HG03159 (cell line): ENCODE measurements at regions not wholly inside any gene's neighbourhood (a gene's known extent, or its start where the extent isn't known, plus 50 kb on each side); places are given as distances from the start of the nearest gene placed in this dataset.
"Not testable (repeated sequence)": the region's sequence is repeated elsewhere in the genome, so short reads cannot be mapped to it uniquely, and the experiment has no call there.

Experiments
- ATAC-seq: cut with Tn5 transposase; IDR thresholded peaks from one replicate; pipeline ENCODE4 v1.9.1; 2021; ENCODE audit warnings: mild to moderate bottlenecking, moderate library complexity; ENCODE audit not compliant: unreplicated experiment

DNA sequence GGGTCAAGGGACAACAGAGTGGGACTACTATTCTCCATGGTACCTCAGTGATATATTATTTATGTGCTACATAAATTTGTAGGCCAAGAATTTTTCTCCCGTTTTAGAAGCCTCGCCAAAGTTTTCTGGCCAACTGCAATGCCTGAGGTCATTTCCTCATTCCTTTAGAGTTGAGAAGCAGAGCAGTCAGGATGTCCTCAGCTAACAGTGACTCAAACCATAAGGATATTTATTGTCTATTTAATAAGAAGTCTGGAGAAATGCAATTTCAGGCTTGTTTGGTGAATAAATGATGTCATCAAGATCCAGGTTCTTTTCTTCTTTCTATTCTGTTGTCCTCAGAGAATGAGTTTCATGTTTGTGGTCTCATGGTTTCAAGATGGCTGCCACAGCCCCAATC is 91.0 kb downstream of the ADCYAP1 start:
- no peak for ATAC-seq

- ATAC-seq, result no peak
These were observed 92.8 kb downstream of the ADCYAP1 start for GRCh38 chr18:997499-997898.

DNA sequence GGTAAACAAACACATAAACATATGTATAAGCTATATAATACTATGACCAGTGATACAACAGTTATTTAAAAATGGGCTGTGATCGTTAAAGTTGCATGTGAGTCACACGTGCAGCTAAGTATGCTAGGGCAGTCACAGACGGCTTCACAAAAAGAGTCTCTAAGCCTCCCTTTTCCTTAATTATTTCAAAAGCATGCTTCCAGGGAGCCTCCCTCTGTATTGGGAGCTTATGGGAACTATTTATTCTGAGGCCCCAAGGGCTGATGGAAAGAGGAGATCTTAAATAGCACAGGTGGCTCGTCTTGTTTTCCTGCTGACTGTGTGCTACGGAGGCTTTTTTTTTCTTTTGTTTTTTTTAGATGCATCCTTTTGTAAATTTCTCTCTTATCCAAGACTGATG is 94.3 kb downstream of the ADCYAP1 start:
- no peak for ATAC-seq

- ATAC-seq, result no peak
These were observed 98.0 kb downstream of the ADCYAP1 start for GRCh38 chr18:1002653-1003178.

- ATAC-seq, result no peak
These were observed 98.8 kb downstream of the ADCYAP1 start for GRCh38 chr18:1003499-1003898.

DNA sequence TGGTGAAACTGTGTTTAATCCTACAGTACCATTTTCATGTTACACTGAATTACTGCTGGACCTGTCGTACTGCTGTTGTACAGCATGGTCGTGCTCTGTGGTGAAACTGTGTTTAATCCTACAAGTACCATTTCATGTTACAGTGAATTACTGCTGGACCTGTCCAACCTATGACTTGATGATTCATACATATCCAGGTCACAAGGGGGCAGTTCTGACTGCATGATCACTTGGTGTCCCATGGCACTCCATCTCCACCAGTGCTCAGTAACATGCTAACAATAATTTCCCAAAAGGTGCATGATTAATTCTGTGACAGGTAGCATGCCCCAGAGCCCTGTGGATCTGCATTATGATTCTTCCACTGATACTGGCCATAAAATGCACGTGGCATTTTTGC is 101.6 kb downstream of the ADCYAP1 start:
- ATAC-seq, result no peak

DNA sequence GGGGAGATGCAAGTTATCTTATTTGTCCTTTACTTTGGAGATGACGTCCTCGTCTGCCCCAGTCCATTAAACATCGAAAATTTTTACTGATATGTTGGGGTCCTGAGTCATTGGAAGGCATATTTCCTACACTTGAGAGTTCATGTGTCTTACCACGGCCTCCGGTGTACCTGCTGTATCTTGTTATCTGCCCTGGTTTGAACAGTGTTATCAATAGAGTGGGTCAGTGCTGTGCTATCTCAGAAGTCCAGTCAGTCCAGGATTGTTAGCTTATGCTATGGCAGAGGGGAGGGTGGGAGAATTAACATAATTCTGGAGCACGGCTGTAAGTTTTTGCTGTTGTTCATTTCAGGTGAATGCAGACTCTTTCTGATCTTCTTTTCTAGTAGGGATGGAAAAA is 102.3 kb downstream of the ADCYAP1 start:
- ATAC-seq, result no peak

- ATAC-seq, result no peak
These were observed 106.7 kb downstream of the ADCYAP1 start for GRCh38 chr18:1011349-1011748.

GRCh38 chr18:1012775-1013174 is 108.1 kb downstream of the ADCYAP1 start:
- no peak for ATAC-seq

- ATAC-seq, result no peak
These were observed 109.3 kb downstream of the ADCYAP1 start for GRCh38 chr18:1013951-1014350.

- no peak for ATAC-seq
These were observed 109.8 kb downstream of the ADCYAP1 start for GRCh38 chr18:1014509-1014908.

DNA sequence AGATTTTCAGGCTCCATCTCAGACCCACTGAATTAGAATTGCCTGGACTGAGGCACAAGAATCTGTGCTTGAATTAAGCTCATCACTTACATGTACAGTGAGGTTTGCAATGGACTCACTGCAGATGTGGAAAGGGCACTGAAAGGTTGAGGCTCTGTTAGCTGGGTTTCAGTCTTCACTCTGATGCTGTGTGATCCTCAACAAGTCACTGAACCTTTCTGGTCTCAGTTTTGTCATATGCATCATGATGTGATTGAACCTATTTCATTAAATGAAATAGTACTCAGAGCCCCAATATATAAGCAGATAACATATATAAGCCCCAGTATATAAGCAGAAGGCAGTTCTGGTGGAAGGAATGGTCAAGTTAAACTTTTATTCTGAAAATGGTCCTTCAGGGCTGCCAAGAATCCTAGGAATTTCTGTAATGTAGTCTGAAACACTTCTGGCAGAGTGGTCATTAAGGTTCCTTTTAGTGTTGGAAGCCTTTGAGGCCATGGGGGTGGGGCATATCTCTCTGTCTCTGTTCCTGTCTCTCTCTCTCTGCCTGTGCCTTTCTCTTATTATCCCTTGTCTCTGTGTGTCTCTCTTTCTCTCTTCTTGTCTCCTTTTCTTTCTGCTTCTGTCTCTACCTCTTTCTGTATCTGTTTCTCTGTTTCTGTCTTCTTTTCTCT is 110.4 kb downstream of the ADCYAP1 start:
- no peak for ATAC-seq

- ATAC-seq, result no peak
These were observed 111.1 kb downstream of the ADCYAP1 start for GRCh38 chr18:1015777-1016176.

DNA sequence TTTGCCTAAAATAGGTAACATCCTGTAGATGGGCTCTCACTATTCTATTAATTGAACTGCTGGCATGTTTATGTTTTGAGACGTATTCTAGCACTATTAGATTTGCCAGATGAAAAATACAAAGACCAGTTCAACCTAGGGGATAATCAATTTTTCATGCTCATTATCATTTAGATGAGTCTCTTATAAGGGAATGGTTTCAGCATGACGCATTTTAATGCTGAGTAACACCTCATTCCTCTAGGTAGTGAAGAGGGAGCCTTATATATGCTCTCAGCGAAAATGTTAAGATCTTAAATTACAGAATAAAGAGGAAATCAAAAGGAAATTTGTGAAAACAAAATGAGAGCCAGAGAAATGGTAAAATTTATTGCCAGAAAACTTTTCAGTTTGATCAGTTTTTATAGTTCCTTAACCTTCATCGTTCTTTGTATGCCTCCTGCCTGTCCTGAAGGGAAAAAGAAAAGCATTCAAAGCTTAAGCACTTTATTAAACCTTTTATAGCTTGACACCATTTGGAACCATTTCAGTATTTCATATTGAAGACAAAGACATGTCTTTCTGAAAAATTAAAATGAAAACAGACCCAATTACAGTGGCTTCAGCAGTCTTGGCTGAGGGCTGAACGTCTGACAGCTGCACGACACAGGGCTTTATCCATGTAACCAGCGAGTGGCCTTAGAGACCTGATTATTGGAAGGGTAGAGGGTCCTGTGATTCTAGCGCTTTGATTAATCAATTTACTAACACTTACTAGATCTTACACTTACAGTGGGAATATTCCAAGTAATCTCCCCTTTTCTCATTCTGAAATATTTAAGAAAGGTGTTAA is 112.8 kb downstream of the ADCYAP1 start:
- no peak for ATAC-seq

- no peak for ATAC-seq
These were observed 113.6 kb downstream of the ADCYAP1 start for GRCh38 chr18:1018181-1018681.

DNA sequence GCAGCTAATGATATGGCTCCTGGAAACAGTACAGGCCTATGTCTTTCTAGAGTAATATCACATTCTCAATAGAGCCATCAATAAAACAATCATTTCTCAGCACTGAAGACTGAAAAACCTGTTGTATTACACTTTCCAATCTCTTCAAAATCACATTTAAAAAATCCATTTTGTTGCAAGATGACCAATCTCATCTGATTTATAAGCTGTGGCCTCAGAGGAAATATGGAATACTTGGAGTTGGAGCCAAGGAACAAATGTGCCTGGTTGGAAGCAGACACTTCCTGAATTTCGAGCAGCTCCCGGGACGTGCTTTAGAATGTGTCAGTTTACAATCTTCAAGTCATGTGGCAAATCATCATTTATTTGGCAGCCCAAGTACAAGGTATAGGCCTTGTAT is 114.5 kb downstream of the ADCYAP1 start:
- no peak for ATAC-seq

DNA sequence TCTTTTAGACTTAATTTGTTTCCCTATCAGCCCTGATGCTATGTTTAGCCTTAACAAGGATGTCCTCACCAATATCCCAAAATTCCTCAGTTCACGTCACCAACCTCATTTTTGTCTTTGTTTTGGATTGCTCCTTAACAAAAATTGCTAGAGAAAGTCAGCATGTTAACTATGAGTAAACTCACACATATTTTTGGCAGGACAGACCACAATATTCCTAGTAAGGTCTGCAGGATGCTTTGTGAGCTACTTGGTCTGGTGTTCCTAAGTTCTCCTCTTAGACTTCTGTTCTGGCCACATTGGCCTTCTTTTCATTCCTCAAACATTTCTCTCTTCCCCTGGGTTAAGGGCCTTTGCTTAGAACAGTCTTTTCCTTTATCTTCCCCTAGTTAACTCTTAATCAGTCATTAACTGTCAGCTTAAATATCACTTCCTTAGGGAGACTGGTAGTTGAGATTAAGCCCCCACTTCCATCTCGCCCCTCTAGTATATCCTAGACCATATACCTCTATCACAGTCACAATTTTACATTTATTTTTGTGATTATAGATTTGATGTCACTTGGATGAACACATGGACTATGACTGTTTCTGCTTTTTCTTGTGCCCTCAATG is 116.2 kb downstream of the ADCYAP1 start:
- no peak for ATAC-seq

DNA sequence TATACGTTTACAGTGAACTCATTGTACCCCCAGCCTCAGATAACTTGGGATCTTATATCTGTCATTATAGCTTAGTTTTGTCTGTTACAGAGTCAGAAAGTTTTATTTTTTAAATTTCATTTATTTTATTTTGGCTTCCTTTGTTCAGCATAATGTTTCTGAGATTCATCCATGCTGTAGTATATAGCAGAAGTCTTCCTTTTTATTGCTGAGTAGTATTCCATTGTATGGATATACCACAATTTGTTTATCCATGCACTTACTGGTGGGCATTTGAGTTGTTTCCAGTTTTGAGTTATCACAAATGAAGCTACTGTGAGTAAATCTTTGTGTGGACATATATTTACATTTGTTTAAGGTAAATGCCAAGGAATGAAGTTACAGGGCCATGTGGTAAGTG is 122.3 kb downstream of the ADCYAP1 start:
- no peak for ATAC-seq

DNA sequence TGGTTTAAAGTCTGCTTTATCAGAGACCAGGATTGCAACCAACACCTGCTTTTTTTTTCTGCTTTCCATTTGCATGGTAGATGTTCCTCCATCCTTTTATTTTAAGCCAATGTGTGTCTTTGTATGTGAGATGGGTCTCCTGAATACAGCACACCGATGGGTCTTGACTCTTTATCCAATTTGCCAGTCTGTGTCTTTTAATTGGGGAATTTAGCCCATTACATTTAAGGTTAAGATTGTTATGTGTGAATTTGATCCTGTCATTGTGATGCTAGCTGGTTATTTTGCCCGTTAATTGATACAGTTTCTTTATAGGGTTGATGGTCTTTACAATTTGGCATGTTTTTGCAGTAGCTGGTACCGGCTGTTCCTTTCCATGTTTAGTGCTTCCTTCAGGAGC is 128.4 kb downstream of the ADCYAP1 start:
- not testable (repeated sequence) for ATAC-seq

DNA sequence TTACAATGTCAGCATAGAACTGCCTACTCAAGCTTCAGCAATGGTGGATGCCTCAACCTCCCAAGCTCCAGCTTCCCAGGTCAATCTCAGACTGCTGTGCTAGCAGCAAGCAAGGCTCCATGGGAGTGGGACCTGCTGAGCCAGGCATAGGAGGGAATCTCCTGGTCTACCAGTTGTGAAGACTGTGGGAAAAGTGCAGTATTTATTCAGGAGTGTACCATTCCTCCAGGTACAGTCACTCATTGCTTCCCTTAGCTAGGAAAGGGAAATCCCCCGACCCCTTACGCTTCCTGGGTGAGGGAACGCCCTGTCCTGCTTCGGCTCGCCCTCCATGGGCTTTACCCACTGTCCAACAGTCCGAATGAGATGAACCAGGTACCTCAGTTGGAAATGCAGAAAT is 130.3 kb downstream of the ADCYAP1 start:
- no peak for ATAC-seq

- ATAC-seq, result no peak
These were observed 132.3 kb downstream of the ADCYAP1 start for GRCh38 chr18:1036926-1037325.

DNA sequence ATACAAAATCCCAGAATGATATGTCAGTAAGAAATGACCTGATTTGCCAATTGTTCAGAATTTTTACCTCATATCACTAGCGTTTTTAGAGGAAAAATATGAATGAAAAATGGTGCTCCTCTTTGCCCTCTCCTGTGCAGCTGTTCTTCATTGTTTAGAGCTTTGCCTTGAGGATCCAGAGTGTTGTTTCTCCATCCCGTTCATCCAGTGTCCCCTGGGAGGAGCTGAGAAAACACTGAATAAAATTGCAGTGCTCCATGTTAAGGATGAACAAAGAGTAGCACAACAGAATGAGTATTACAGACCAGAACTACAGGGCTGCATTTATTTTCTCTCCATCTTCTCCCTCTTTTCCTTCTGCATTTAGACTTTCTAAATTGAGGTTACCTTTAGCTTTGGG is 133.1 kb downstream of the ADCYAP1 start:
- ATAC-seq, result no peak
